Small intestine (tissue), 7 donors: ENCODE measurements at regions not wholly inside any gene's neighbourhood (a gene's known extent, or its start where the extent isn't known, plus 50 kb on each side); places are given as distances from the start of the nearest gene placed in this dataset.
"Not testable (repeated sequence)": the region's sequence is repeated elsewhere in the genome, so short reads cannot be mapped to it uniquely, and the experiment has no call there.

ENCODE experiments used
- DNase-seq, 2 donors: peaks; one replicate each; pipeline versions ENCODE4 v3.0.0 to v3.0.0-alpha.2; 2013
- FAIRE-seq: peaks from 2 replicates; lab custom pipeline; 2012; peaks lifted over from hg19 to GRCh38; lab: Jason Lieb, UNC
- H3K27ac ChIP-seq, 3 donors: one replicate each; pipeline ENCODE4 v1.5.1; 2013; ENCODE audit warnings: low read length in 2 of 3, mild to moderate bottlenecking in 2 of 3, control low read depth in 1 of 3, inconsistent platforms in 1 of 3, low read depth in 1 of 3, moderate library complexity in 1 of 3
- H3K27me3 ChIP-seq, 3 donors: one replicate each; pipeline ENCODE4 v1.6.1; 2013; ENCODE audit warnings: low read length in 3 of 3, inconsistent platforms in 1 of 3; ENCODE audit not compliant: control insufficient read depth in 3 of 3, insufficient read depth in 3 of 3
- H3K36me3 ChIP-seq, 3 donors: one replicate each; pipeline ENCODE4 v1.6.1; 2013; ENCODE audit warnings: low read length in 3 of 3, inconsistent platforms in 1 of 3, low read depth in 1 of 3, mild to moderate bottlenecking in 1 of 3, moderate library complexity in 1 of 3; ENCODE audit not compliant: control insufficient read depth in 3 of 3, insufficient read depth in 2 of 3
- H3K4me1 ChIP-seq, 3 donors: one replicate each; pipeline ENCODE4 v1.6.1; 2013; ENCODE audit warnings: low read length in 2 of 3, inconsistent platforms in 1 of 3, low read depth in 1 of 3, mild to moderate bottlenecking in 1 of 3, moderate library complexity in 1 of 3; ENCODE audit not compliant: control insufficient read depth in 3 of 3, insufficient read depth in 2 of 3
- H3K4me3 ChIP-seq, 3 donors: one replicate each; pipeline ENCODE4 v1.5.1; 2013; ENCODE audit warnings: low read length in 3 of 3, control low read depth in 1 of 3, inconsistent platforms in 1 of 3, low read depth in 1 of 3, mild to moderate bottlenecking in 1 of 3, moderate library complexity in 1 of 3
- H3K9me3 ChIP-seq, 2 donors: one replicate each; pipeline ENCODE4 v1.6.1; 2013; ENCODE audit warnings: low read depth in 1 of 2, low read length in 1 of 2; ENCODE audit not compliant: control insufficient read depth in 2 of 2, insufficient read depth in 1 of 2
- WGBS, 3 donors: extraction: QIAGEN DNeasy Blood & Tissue Kit; methylation state at CpG; one replicate each; pipeline ENCODE4 v1.1.7; 2013; 5-methylcytosine and 5-hydroxymethylcytosine counted together
- donor health status: healthy with polysubstance abuse.
- donor health status: control.
- donor health status: control.
- donor health status: Bipolar disorder and iron deficiency.
- donor health status: healthy.

DNA sequence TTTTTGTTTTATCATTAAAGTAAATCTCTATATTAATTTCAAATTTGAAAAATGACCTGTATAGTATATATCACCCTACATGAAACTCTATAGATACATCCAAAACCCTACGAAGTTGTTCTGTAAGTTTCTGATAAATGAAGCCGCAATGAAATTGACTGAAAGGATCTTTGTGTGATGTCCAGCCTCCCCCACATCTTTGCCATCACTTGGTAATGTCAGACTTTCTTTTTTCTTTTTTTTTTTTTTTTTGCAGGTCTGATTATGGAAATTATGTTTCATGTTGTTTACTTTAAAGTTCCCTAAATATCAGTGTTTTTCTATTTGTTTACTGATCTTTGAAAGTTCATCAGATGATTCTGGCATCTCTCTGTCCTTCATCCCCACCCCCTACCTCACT is 155.6 kb upstream of the CDH4 start:
- H3K4me1 ChIP-seq, result no peaks in the 10 kb centered on the region
- H3K27me3 ChIP-seq, result peaks cover 0 to 1% (median 0%) of the 10 kb centered on the region in 3 donors
- FAIRE-seq (no peak), DNase-seq (no peak)
- WGBS, 3 donors, result 84 to 94% (median 92%) methylated on average over 2 of the region's 2 CpGs
- H3K36me3 ChIP-seq, result no peaks in the 10 kb centered on the region
- H3K4me3 ChIP-seq, result no peak overlapping the region
- peaks cover 0 to 10% of the 10 kb centered on the region in 2 donors for H3K9me3 ChIP-seq
- H3K27ac ChIP-seq, result no peak overlapping the region

DNA sequence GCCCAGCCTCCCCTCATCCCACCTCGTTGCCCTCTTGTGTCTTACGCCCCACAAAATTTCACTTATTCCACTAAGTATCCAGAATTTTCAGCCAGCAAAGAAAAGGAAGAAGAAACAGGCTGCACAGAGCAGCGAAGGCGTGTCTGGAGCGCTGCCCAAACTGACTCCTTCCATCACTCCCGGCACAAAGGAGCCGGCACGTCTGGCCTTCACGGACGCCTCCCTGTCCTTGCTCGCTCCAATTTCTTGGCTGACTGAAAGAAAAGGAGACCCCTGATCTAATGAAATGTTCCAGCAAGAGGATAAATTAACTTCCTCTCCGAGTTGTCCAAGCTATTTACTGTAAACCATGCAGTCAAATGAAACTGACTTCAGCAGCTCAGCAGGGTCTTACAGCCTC is 152.3 kb upstream of the CDH4 start:
- H3K9me3 ChIP-seq, result peaks cover 0 to 4% of the 10 kb centered on the region in 2 donors
- DNase-seq, result no peak
- 59 to 78% (median 77%) methylated on average over 12 of the region's 12 CpGs for WGBS, 3 donors
- no peak overlapping the region for H3K4me3 ChIP-seq
- no peaks in the 10 kb centered on the region for H3K36me3 ChIP-seq
- no peaks in the 10 kb centered on the region for H3K4me1 ChIP-seq
- H3K27ac ChIP-seq, result no peak overlapping the region
- no peaks in the 10 kb centered on the region for H3K27me3 ChIP-seq
- FAIRE-seq, result no peak

DNA sequence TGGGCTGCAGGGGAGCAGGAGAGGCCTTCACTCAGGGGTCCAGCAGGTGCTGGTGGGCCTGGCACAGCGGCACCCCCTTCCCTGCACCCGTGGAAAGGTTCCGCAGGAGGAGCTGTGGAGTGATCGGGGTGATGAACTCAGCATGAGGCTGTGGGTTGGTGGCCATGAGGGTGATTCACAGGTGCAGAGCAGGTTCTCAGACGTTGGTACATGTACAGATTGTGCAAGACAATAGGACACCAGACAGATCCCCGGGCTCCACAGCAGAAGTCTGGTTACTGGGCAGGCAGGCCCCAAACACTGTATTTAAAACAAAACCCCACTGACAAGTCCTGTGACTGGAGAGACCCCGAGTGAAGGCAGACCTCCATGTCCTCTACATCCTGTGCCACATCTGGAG is 151.6 kb upstream of the CDH4 start:
- no peaks in the 10 kb centered on the region for H3K36me3 ChIP-seq
- no peaks in the 10 kb centered on the region for H3K4me1 ChIP-seq
- H3K4me3 ChIP-seq, result no peak overlapping the region
- H3K27me3 ChIP-seq, result no peaks in the 10 kb centered on the region
- WGBS, 3 donors, result 68 to 83% (median 71%) methylated on average over 7 of the region's 7 CpGs
- H3K9me3 ChIP-seq, result peaks cover 0 to 4% of the 10 kb centered on the region in 2 donors
- FAIRE-seq (no peak), DNase-seq (no peak)
- H3K27ac ChIP-seq, result no peak overlapping the region

DNA sequence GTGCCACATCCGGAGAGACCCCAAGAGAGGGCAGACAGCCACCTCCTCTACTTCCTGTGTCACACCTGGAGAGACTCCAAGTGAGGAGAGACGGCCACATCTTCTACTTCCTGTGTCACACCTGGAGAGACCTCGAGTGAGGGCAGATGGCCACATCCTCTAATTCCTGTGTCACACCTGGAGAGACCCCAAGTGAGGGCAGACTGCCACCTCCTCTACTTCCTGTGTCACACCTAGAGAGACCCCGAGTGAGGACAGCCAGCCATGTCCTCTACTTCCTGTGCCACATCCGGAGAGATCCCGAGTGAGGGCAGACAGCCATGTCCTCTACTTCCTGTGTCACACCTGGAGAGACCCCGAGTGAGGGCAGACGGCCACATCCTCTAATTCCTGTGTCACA is 150.7 kb upstream of the CDH4 start:
- H3K27ac ChIP-seq, DNase-seq, H3K9me3 ChIP-seq, H3K4me3 ChIP-seq, FAIRE-seq, H3K4me1 ChIP-seq, H3K36me3 ChIP-seq, H3K27me3 ChIP-seq: not testable (repeated sequence)
- 54 to 72% (median 62%) methylated on average over 7 to 8 of the region's 8 CpGs for WGBS, 3 donors

DNA sequence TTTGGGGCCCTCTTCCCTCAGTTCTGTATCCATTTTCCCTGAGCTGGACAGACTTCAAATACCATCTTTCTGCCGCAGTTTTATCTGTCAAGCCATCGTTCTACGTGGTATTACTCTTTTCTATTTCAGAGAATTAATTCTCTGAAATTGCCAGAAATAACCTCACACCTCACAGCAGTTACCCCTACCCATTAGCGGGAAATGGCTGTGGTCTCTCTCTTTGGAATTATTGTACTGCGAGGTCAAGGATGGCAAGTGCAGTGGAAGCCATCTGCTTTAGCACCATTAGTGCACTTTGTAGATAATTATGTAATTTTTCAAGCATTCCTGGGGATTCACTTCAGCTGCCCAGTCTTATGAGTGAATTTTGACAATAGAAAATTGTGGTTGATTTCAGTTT is 147.8 kb upstream of the CDH4 start:
- no peak for FAIRE-seq
- no peak overlapping the region for H3K27ac ChIP-seq

DNA sequence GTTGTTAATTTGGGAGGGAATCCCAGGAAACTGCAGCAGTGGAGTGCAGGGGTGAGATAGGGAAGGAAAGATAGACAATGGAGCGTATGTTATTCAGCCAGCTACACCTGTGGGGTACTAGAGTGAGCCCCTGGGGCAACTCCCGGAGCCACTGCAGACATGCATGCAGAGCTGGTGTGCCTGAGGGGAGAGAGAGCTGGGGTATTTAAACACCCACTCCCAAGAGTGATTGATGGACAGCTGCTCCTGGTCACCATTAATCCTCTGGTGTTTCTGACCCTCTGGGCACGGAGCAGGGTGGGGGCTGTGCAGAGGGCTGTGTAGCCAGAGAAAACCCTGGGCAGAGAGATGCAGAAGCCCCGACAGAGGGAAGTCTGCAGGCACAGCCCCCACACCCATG is 146.7 kb upstream of the CDH4 start:
- 59 to 65% (median 61%) methylated on average over 4 of the region's 4 CpGs for WGBS, 3 donors

More for the DNA sequence above, 147.8 kb upstream of the CDH4 start:
- Histone ChIP-seq H3K9me3 (no peaks in the 10 kb centered on the region), H3K36me3 (no peaks in the 10 kb centered on the region), H3K4me1 (no peaks in the 10 kb centered on the region), H3K27me3 (no peaks in the 10 kb centered on the region), H3K4me3 (no peak overlapping the region)
- WGBS, 3 donors, result 83 to 91% (median 90%) methylated on average over 5 of the region's 5 CpGs
- DNase-seq, result no peak

DNA sequence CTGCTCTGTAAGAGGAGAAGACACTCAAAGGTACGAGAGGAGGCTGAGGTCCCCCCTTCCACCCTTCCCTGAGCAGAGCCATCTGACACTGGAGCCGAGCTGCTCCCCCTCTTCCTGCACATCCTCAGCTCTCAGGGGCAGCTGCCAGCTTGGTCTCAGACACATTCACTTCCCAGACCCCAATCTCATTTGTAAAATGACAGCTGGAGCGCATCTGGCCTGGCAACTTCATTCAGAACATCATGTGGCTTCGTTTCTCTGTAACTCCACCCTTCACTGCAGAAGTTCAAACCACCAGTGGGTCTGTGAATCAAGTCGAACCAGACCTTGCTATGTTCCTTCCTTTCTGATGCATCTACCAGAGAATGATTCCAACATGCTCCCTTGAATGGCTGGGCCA is 145.6 kb upstream of the CDH4 start:
- 58 to 71% (median 63%) methylated on average over 5 of the region's 5 CpGs for WGBS, 3 donors

More for the DNA sequence above, 146.7 kb upstream of the CDH4 start:
- no peak for FAIRE-seq
- Histone ChIP-seq H3K36me3 (no peaks in the 10 kb centered on the region), H3K9me3 (no peaks in the 10 kb centered on the region), H3K4me1 (no peaks in the 10 kb centered on the region), H3K27ac (no peak overlapping the region), H3K27me3 (no peaks in the 10 kb centered on the region), H3K4me3 (no peak overlapping the region)
- DNase-seq, result no peak

DNA sequence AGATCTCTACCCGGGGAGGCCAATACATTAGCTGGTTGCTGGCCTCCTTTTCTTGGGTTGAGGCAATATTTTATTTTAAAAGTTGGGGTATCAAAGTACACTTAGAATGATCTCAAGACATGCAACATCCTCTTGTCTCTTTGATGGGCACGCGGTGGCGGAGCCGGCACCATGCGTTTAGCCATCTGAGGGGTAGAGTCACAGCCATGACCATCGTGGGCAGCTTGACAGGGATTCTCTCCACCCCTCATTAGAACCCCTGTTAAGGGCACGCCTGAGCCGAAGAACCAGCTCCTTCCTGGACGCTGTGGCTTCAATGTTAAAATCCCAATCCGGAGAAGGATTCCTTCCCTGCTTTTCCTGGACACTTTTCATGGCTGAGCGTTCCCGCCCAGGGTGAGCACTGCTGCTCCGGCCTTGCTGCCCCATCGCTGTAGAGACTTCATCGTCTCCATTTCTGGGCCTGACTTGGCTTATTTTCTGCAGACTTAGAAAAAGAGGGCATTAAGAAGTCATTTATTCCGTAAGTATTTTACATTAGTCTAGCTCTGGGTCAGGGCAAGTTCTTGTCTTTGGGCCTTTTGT is 142.7 kb upstream of the CDH4 start:
- Histone ChIP-seq H3K4me3 (no peak overlapping the region), H3K4me1 (no peaks in the 10 kb centered on the region), H3K9me3 (no peaks in the 10 kb centered on the region), H3K36me3 (no peaks in the 10 kb centered on the region), H3K27me3 (no peaks in the 10 kb centered on the region), H3K27ac (no peak overlapping the region)
- no peak for DNase-seq
- 83 to 91% (median 86%) methylated on average over 17 of the region's 17 CpGs for WGBS, 3 donors
- no peak for FAIRE-seq

More for the DNA sequence above, 145.6 kb upstream of the CDH4 start:
- Histone ChIP-seq H3K27ac (no peak overlapping the region), H3K4me3 (no peak overlapping the region), H3K36me3 (no peaks in the 10 kb centered on the region), H3K4me1 (no peaks in the 10 kb centered on the region), H3K27me3 (no peaks in the 10 kb centered on the region), H3K9me3 (no peaks in the 10 kb centered on the region)
- DNase-seq, result no peak
- no peak for FAIRE-seq

DNA sequence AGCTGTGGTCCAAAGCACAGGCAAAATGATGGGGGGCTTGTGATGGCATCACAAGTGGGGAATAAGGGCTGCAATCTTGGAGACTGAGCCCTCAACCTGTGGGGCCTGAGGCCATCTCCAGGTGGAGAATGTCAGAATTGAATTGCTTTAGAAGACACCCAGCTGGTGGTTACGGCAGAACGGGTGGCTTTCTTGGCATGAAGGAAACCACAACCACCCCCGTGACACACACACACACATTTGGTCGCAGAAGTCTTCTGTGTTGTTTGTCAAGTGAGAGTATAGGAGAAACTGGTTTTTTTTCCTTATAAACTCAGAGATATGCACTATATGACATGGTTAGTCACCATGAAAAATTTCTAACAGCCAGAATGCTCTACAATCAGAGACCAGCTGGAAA is 139.5 kb upstream of the CDH4 start:
- FAIRE-seq (no peak), DNase-seq (no peak)
- no peaks in the 10 kb centered on the region for H3K36me3 ChIP-seq
- no peaks in the 10 kb centered on the region for H3K9me3 ChIP-seq
- no peaks in the 10 kb centered on the region for H3K27me3 ChIP-seq
- WGBS, 3 donors, result 56 to 77% (median 69%) methylated on average over 4 of the region's 4 CpGs
- H3K4me3 ChIP-seq, result no peak overlapping the region
- no peaks in the 10 kb centered on the region for H3K4me1 ChIP-seq
- no peak overlapping the region for H3K27ac ChIP-seq
